GM19193 (cell line): ENCODE measurements at regions not wholly inside any gene's neighbourhood (a gene's known extent, or its start where the extent isn't known, plus 50 kb on each side); places are given as distances from the start of the nearest gene placed in this dataset.

Experiments used
- POLR2A ChIP-seq: IDR thresholded peaks from 4 replicates; pipeline ENCODE4 v1.6.1; 2011; ENCODE audit not compliant: insufficient read depth, insufficient read length; ENCODE audit errors: extremely low read depth

GRCh38 chr10:21034241-21034640 is 137.1 kb upstream of the NEBL start:
- no peak for TF ChIP-seq POLR2A

GRCh38 chr10:21032587-21033319 is 135.6 kb upstream of the NEBL start:
- no peak for TF ChIP-seq POLR2A

- no peak for TF ChIP-seq POLR2A
Measured at GRCh38 chr10:21031232-21031795, 134.2 kb upstream of the NEBL start.

GRCh38 chr10:21030091-21030490 is 133.0 kb upstream of the NEBL start:
- no peak for TF ChIP-seq POLR2A

GRCh38 chr10:21022821-21023220 is 125.7 kb upstream of the NEBL start:
- no peak for TF ChIP-seq POLR2A

- TF ChIP-seq POLR2A = no peak
Measured at GRCh38 chr10:21021843-21022594, 124.9 kb upstream of the NEBL start.

GRCh38 chr10:21021231-21021630 is 124.1 kb upstream of the NEBL start:
- no peak for TF ChIP-seq POLR2A

- TF ChIP-seq POLR2A = no peak
Measured at GRCh38 chr10:21020545-21020944, 123.4 kb upstream of the NEBL start.

GRCh38 chr10:21019436-21019835 is 122.3 kb upstream of the NEBL start:
- TF ChIP-seq POLR2A = no peak

- TF ChIP-seq POLR2A = no peak
Measured at GRCh38 chr10:21015851-21016250, 118.7 kb upstream of the NEBL start.

GRCh38 chr10:21014141-21014540 is 117.0 kb upstream of the NEBL start:
- no peak for TF ChIP-seq POLR2A

GRCh38 chr10:21011433-21012018 is 114.4 kb upstream of the NEBL start:
- no peak for TF ChIP-seq POLR2A

- TF ChIP-seq POLR2A = no peak
Measured at GRCh38 chr10:21010615-21011014, 113.5 kb upstream of the NEBL start.

GRCh38 chr10:21003240-21003822 is 106.2 kb upstream of the NEBL start:
- TF ChIP-seq POLR2A = no peak
